WTC11 (cell line): ENCODE measurements at regions not wholly inside any gene's neighbourhood (a gene's known extent, or its start where the extent isn't known, plus 50 kb on each side); places are given as distances from the start of the nearest gene placed in this dataset.

Experiments
- AR ChIP-seq: fragments of 250-450 bp; sonication (Bioruptor Pico); IDR thresholded peaks from 2 replicates; pipeline ENCODE4 v1.9.0; 2021; ENCODE audit warnings: mild to moderate bottlenecking
- ATF1 ChIP-seq: sonication (generic); formaldehyde crosslinking; IDR thresholded peaks from 2 replicates; pipeline ENCODE4 v1.8.1; 2023; ENCODE audit warnings: mild to moderate bottlenecking, moderate library complexity, missing genetic modification reagents
- CREB1 ChIP-seq: sonication (generic); formaldehyde crosslinking; IDR thresholded peaks from 2 replicates; pipeline ENCODE4 v1.8.0; 2023; ENCODE audit warnings: mild to moderate bottlenecking, missing genetic modification reagents
- CTCF ChIP-seq: fragments of 200-600 bp; IDR thresholded peaks from 2 replicates; pipeline ENCODE4 v1.8.0; 2022; ENCODE audit warnings: antibody characterized with exemption
- NFYB ChIP-seq: sonication (generic); formaldehyde crosslinking; conservative IDR thresholded peaks from 2 replicates; pipeline ENCODE4 v1.8.0; 2022; ENCODE audit warnings: low read depth, missing genetic modification reagents
- TCF7 ChIP-seq: sonication (generic); formaldehyde crosslinking; IDR thresholded peaks from 2 replicates; pipeline ENCODE4 v1.8.0; 2022; ENCODE audit warnings: mild to moderate bottlenecking, low read depth, missing genetic modification reagents, moderate library complexity

- TF ChIP-seq NFYB (CRISPR knock-in tag) (no peak), CREB1 (CRISPR knock-in tag) (no peak), AR (CRISPR knock-in tag) (no peak), TCF7 (CRISPR knock-in tag) (no peak), CTCF (no peak), ATF1 (CRISPR knock-in tag) (no peak)
Measured at GRCh38 chr13:53885997-53886396, 857.4 kb downstream of the OLFM4 start.
